K562 (cell line): ENCODE measurements at regions not wholly inside any gene's neighbourhood (a gene's known extent, or its start where the extent isn't known, plus 50 kb on each side); places are given as distances from the start of the nearest gene placed in this dataset.

Experiments used
- ADNP ChIP-seq: fragments of 200-800 bp; sonication (Bioruptor generic); IDR thresholded peaks from 2 replicates; pipeline ENCODE4 v1.6.1; 2016; ENCODE audit warnings: missing genetic modification characterization, missing compliant biosample characterization
- ARHGAP35 ChIP-seq: fragments of 450-650 bp; IDR thresholded peaks from 2 replicates; pipeline ENCODE4 v1.6.1; 2018; ENCODE audit not compliant: partially characterized antibody
- ARID1B ChIP-seq: fragments of 450-650 bp; IDR thresholded peaks from 2 replicates; pipeline ENCODE4 v1.6.1; 2016; ENCODE audit warnings: antibody characterized with exemption, mild to moderate bottlenecking, inconsistent platforms
- CBFA2T2 ChIP-seq: fragments of 450-650 bp; conservative IDR thresholded peaks from 2 replicates; pipeline ENCODE4 v1.6.1; 2017; ENCODE audit warnings: mild to moderate bottlenecking
- CEBPZ ChIP-seq: fragments of 150-350 bp; IDR thresholded peaks from 2 replicates; pipeline ENCODE4 v1.6.1; 2014; ENCODE audit warnings: low read depth, mild to moderate bottlenecking, low read length, borderline replicate concordance
- ETS2 ChIP-seq: IDR thresholded peaks from 2 replicates; pipeline ENCODE4 v1.6.1; 2016; ENCODE audit warnings: borderline replicate concordance, missing genetic modification characterization, mild to moderate bottlenecking, moderate library complexity, missing compliant biosample characterization; ENCODE audit not compliant: poor library complexity, severe bottlenecking
- FOXM1 ChIP-seq, 2 experiments: fragments of 450-650 bp in 1 of 2; sonication (generic) in 1 of 2; formaldehyde crosslinking in 1 of 2; IDR thresholded peaks; 2 replicates each; pipeline versions ENCODE4 v1.6.1 to v1.9.0; 2017 to 2022; ENCODE audit warnings: low read depth in 2 of 2, mild to moderate bottlenecking in 2 of 2, missing genetic modification reagents in 1 of 2, moderate library complexity in 1 of 2
- GTF3C2 ChIP-seq: IDR thresholded peaks from 3 replicates; pipeline ENCODE4 v1.6.1; 2011; ENCODE audit warnings: borderline replicate concordance, mild to moderate bottlenecking, moderate library complexity; ENCODE audit not compliant: insufficient read length; ENCODE audit errors: extremely low read depth
- HDAC6 ChIP-seq: IDR thresholded peaks from 2 replicates; pipeline ENCODE4 v1.6.1; 2012; ENCODE audit warnings: low read depth, mild to moderate bottlenecking, control low read depth, inconsistent platforms, low read length, moderate library complexity
- MEIS2 ChIP-seq: fragments of 450-650 bp; IDR thresholded peaks from 2 replicates; pipeline ENCODE4 v1.6.1; 2014; ENCODE audit warnings: mild to moderate bottlenecking; ENCODE audit not compliant: partially characterized antibody
- NBN ChIP-seq: fragments of 450-650 bp; IDR thresholded peaks from 2 replicates; pipeline ENCODE4 v1.6.1; 2016; ENCODE audit warnings: low read depth, mild to moderate bottlenecking
- NFIX ChIP-seq: fragments of 250-450 bp; sonication (Bioruptor Pico); IDR thresholded peaks from 2 replicates; pipeline ENCODE4 v1.4.0; 2020; ENCODE audit warnings: low read depth, mild to moderate bottlenecking, moderate library complexity
- NFRKB ChIP-seq: fragments of 450-650 bp; IDR thresholded peaks from 2 replicates; pipeline ENCODE4 v1.6.1; 2016; ENCODE audit warnings: low read depth
- RCOR1 ChIP-seq, 2 experiments: IDR thresholded peaks; 2 replicates each; pipeline ENCODE4 v1.6.1; 2012; ENCODE audit warnings: low read depth in 2 of 2, low read length in 2 of 2, borderline replicate concordance in 1 of 2, improper control_type of control experiment in 1 of 2
- WHSC1 ChIP-seq: IDR thresholded peaks from one replicate; pipeline ENCODE4 v1.6.1; 2012; ENCODE audit warnings: low read length, control low read depth, inconsistent platforms
- ZNF239 ChIP-seq: fragments of 250-450 bp; sonication (Bioruptor Pico); IDR thresholded peaks from 2 replicates; pipeline ENCODE4 v1.4.0; 2020; ENCODE audit warnings: mild to moderate bottlenecking
- ZNF561 ChIP-seq: fragments of 450-650 bp; formaldehyde crosslinking; conservative IDR thresholded peaks from 2 replicates; pipeline ENCODE4 v1.4.0; 2020; ENCODE audit warnings: mild to moderate bottlenecking, moderate library complexity
- ZSCAN32 ChIP-seq: fragments of 450-650 bp; formaldehyde crosslinking; IDR thresholded peaks from 2 replicates; pipeline ENCODE4 v1.4.0; 2020; ENCODE audit warnings: mild to moderate bottlenecking, moderate library complexity

GRCh38 chr4:126572264-126572663, 1060.5 kb upstream of the INTU start (continued):
- no peak for TF ChIP-seq HDAC6
- TF ChIP-seq NBN, result no peak
- TF ChIP-seq ETS2, result no peak
- TF ChIP-seq ADNP (tag), result peak; percentile 10; the same call in 1 of the 2 replicates
- peak in 1 of 2 experiments; percentile 31; a peak in 1 of 4 replicates for TF ChIP-seq RCOR1 (IDR thresholded peaks at IDR 0.05; ENCODE audit: borderline replicate concordance in 1 of 2, low read depth in 2 of 2, low read length in 2 of 2)
- TF ChIP-seq GTF3C2, result no peak
- 0 out of 2 replicates have a peak, but pooled peaks have one; percentile 59 for TF ChIP-seq FOXM1 (IDR thresholded peaks at IDR 0.05; ENCODE audit: low read depth)
- no peak for TF ChIP-seq FOXM1 (CRISPR knock-in tag; IDR thresholded peaks at IDR 0.05; ENCODE audit: low read depth)
- TF ChIP-seq ARHGAP35, result no peak
- TF ChIP-seq NFRKB, result no peak
- no peak for TF ChIP-seq WHSC1
- TF ChIP-seq ZSCAN32 (CRISPR knock-in tag), result no peak
- peak; percentile 90 for TF ChIP-seq ARID1B
- peak; percentile 57 for TF ChIP-seq MEIS2
- no peak for TF ChIP-seq ZNF239 (CRISPR knock-in tag)
- TF ChIP-seq CBFA2T2, result peak; percentile 78
- TF ChIP-seq CEBPZ, result no peak
- TF ChIP-seq ZNF561 (CRISPR knock-in tag), result no peak
- TF ChIP-seq NFIX (CRISPR knock-in tag), result no peak
